ENCODE measurements at regions not wholly inside any gene's neighbourhood (a gene's known extent, or its start where the extent isn't known, plus 50 kb on each side); places are given as distances from the start of the nearest gene placed in this dataset.

- TF ChIP-seq POLR2AphosphoS5 (IDR thresholded peaks at IDR 0.05; ENCODE audit: low read depth, low read length) (no peak), POLR2A (IDR thresholded peaks at IDR 0.05; ENCODE audit: low read depth, low read length) (no peak)
Observed at GRCh38 chr4:182143822-182144625, 99.2 kb upstream of the TENM3 start.
